ENCODE measurements at regions not wholly inside any gene's neighbourhood (a gene's known extent, or its start where the extent isn't known, plus 50 kb on each side); places are given as distances from the start of the nearest gene placed in this dataset.
A peak's percentile ranks its signal among the peaks of the same experiment; 100 is the strongest.
"Not testable (repeated sequence)": the region's sequence is repeated elsewhere in the genome, so short reads cannot be mapped to it uniquely, and the experiment has no call there.

- no peak for DNase-seq (ENCODE audit: extremely low read depth, low read depth)
- TF ChIP-seq, protein P1, sequence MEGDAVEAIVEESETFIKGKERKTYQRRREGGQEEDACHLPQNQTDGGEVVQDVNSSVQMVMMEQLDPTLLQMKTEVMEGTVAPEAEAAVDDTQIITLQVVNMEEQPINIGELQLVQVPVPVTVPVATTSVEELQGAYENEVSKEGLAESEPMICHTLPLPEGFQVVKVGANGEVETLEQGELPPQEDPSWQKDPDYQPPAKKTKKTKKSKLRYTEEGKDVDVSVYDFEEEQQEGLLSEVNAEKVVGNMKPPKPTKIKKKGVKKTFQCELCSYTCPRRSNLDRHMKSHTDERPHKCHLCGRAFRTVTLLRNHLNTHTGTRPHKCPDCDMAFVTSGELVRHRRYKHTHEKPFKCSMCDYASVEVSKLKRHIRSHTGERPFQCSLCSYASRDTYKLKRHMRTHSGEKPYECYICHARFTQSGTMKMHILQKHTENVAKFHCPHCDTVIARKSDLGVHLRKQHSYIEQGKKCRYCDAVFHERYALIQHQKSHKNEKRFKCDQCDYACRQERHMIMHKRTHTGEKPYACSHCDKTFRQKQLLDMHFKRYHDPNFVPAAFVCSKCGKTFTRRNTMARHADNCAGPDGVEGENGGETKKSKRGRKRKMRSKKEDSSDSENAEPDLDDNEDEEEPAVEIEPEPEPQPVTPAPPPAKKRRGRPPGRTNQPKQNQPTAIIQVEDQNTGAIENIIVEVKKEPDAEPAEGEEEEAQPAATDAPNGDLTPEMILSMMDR (IDR thresholded peaks at IDR 0.05; ENCODE audit: low read depth, low read length, missing control alignments): no peak
- no peak overlapping the region for H3K4me3 ChIP-seq (replicated peaks; ENCODE audit: low read depth, low read length)
These were observed 108.3 kb downstream of the SPP2 start for GRCh38 chr2:234158812-234159211.

GRCh38 chr2:234157817-234158588 is 107.5 kb downstream of the SPP2 start:
- no peak overlapping the region for H3K4me3 ChIP-seq (replicated peaks; ENCODE audit: low read depth, low read length)
- TF ChIP-seq, protein P1 (IDR thresholded peaks at IDR 0.05; ENCODE audit: low read depth, low read length, missing control alignments): no peak
- DNase-seq (ENCODE audit: extremely low read depth, low read depth): no peak

GRCh38 chr2:234156326-234156725 is 105.8 kb downstream of the SPP2 start:
- no peak for DNase-seq (ENCODE audit: extremely low read depth, low read depth)
- TF ChIP-seq, protein P1 (IDR thresholded peaks at IDR 0.05; ENCODE audit: low read depth, low read length, missing control alignments): no peak
- H3K4me3 ChIP-seq (replicated peaks; ENCODE audit: low read depth, low read length): no peak overlapping the region

GRCh38 chr2:234152835-234153234 is 102.3 kb downstream of the SPP2 start:
- DNase-seq (ENCODE audit: extremely low read depth, low read depth); H3K4me3 ChIP-seq (replicated peaks; ENCODE audit: low read depth, low read length): not testable (repeated sequence)

DNA sequence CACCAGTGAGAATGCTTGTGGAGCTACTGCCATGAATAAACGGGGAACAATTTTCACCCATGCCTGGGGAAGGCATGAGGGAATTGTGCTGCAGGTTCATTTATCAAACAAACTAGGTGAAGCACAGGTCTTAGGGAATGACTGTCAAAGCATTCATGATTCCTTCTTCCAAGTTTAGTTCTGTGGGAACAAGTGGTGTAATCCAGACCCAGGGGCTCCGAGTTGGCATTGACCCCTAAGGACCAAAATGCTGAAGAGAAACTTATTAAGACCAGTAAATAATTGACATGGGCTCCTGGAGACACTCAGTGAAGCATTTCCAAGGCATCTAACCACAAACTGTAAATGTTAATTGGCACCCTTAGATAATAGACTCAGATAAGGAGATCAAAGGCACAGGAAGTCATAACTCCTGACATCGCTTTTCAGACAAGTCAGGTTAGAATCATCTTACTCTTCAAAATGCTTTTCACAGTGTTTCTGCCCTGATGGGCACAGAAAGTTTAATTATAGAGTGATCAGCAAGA is 96.9 kb downstream of the SPP2 start:
- no peak for DNase-seq (ENCODE audit: extremely low read depth, low read depth)
- TF ChIP-seq, protein P1 (IDR thresholded peaks at IDR 0.05; ENCODE audit: low read depth, low read length, missing control alignments): no peak
- no peak overlapping the region for H3K4me3 ChIP-seq (replicated peaks; ENCODE audit: low read depth, low read length)

DNA sequence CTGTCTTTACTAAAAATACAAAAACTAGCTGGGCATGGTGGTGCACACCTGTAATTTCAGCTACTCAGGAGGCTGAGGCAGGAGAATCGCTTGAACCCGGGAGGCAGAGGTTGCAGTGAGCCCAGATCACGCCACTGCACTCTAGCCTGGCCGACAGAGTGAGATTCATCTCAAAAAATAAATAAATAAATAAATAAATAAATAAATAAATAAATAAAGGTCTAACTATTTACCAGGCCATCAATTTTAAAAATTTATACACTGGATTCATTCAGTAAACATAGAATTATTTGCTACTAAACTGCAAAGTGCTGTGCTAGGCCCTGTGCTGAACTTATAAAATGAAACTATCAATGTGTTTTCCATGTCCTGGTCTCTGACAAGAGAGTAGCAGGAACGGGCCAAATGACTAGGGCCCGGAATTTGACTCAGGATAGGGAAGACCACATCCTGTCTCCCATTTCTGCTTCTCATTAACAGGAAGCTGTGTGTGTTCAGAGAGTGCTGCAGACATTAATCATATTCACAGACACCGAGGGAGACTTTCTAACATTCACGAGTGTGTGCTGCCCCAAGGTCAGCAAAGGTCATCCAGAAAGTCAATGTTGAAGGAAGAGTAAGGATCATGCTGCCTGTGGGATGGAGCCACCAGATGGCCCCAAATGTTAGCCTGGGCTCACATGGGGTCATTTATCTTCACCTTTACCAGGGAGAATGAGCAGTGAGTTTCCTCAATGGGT is 95.8 kb downstream of the SPP2 start:
- DNase-seq (ENCODE audit: extremely low read depth, low read depth): peak; percentile 77
- TF ChIP-seq, protein P1 (IDR thresholded peaks at IDR 0.05; ENCODE audit: low read depth, low read length, missing control alignments): no peak
- no peak overlapping the region for H3K4me3 ChIP-seq (replicated peaks; ENCODE audit: low read depth, low read length)

DNA sequence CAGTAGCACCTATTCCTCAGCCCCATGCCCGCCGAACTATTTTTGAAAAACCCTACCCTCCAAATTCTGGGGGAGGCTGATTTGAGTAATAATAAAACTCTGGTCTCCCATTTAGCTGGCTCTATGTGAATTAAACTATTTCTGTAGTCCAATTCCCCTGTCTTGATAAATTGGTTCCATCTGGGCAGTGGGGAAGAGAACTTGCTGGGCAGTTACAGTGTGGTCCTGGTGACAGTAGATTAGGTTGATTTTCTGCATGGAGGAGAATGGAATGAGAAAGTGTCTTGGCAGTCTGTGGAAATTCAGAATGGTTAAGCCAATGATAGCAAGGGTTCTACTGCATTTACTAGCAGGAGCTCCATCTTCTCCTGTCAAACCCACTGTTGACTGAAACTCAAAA is 95.0 kb downstream of the SPP2 start:
- DNase-seq (ENCODE audit: extremely low read depth, low read depth): no peak
- TF ChIP-seq, protein P1 (IDR thresholded peaks at IDR 0.05; ENCODE audit: low read depth, low read length, missing control alignments): no peak
- H3K4me3 ChIP-seq (replicated peaks; ENCODE audit: low read depth, low read length): no peak overlapping the region

All from HFF-Myc (cell line).